Kidney (tissue), 13 donors: ENCODE measurements at regions not wholly inside any gene's neighbourhood (a gene's known extent, or its start where the extent isn't known, plus 50 kb on each side); places are given as distances from the start of the nearest gene placed in this dataset.

Experiments
- DNase-seq, 5 donors: peaks; one replicate each; pipeline ENCODE4 v3.0.0-alpha.2; 2013 to 2020
- FAIRE-seq: peaks from 2 replicates; lab custom pipeline; 2012; peaks lifted over from hg19 to GRCh38; lab: Jason Lieb, UNC
- H3K27ac ChIP-seq, 2 donors: one replicate each; pipeline ENCODE4 v1.7.0; 2013; ENCODE audit warnings: low read depth in 2 of 2, low read length in 2 of 2, inconsistent platforms in 1 of 2
- H3K27me3 ChIP-seq: one replicate; pipeline ENCODE4 v1.7.1; 2013; ENCODE audit warnings: low read length, inconsistent platforms; ENCODE audit not compliant: control insufficient read depth, insufficient read depth
- H3K36me3 ChIP-seq, 3 donors: one replicate each; pipeline versions ENCODE4 v1.7.0 to v1.7.1; 2013; ENCODE audit warnings: low read length in 3 of 3, control low read depth in 1 of 3, inconsistent platforms in 1 of 3; ENCODE audit not compliant: insufficient read depth in 3 of 3, control insufficient read depth in 2 of 3
- H3K4me1 ChIP-seq, 3 donors: one replicate each; pipeline versions ENCODE4 v1.7.0 to v1.7.1; 2013; ENCODE audit warnings: low read length in 3 of 3, inconsistent platforms in 1 of 3, low read depth in 1 of 3; ENCODE audit not compliant: control insufficient read depth in 2 of 3, insufficient read depth in 2 of 3
- H3K4me3 ChIP-seq, 3 donors: one replicate each; pipeline versions ENCODE4 v1.7.0 to v1.8.1; 2013; ENCODE audit warnings: low read length in 3 of 3, control low read depth in 1 of 3, inconsistent platforms in 1 of 3
- H3K9ac ChIP-seq, 3 donors: one replicate each; pipeline versions ENCODE4 v1.7.0 to v1.7.1; 2013; ENCODE audit warnings: low read length in 3 of 3, control low read depth in 1 of 3, inconsistent platforms in 1 of 3
- H3K9me3 ChIP-seq, 3 donors: one replicate each; pipeline versions ENCODE4 v1.7.0 to v1.7.1; 2013; ENCODE audit warnings: low read length in 3 of 3, control low read depth in 1 of 3, inconsistent platforms in 1 of 3; ENCODE audit not compliant: control insufficient read depth in 2 of 3, insufficient read depth in 1 of 3
- intact Hi-C: fragments of 100-400 bp; cut with DNase I; formaldehyde crosslinking; loops from one replicate; pipeline ENCODE4 v1.11.1; 2022
- TF ChIP-seq, protein P1 (sequence below): IDR thresholded peaks from 3 replicates; pipeline ENCODE4 v1.5.1; 2012; ENCODE audit warnings: mild to moderate bottlenecking, moderate library complexity, borderline replicate concordance; ENCODE audit not compliant: insufficient read depth; ENCODE audit errors: extremely low read depth
- donor health status: control.
- donor health status: control.
- donor health status: control.
- donor health status: control.
- donor health status: control.
- donor health status: DM: yes; HTN: yes; CAD: no.
- donor health status: Normal renal cell carcinoma (clear cell type).

GRCh38 chr12:25792031-25792430 is 166.5 kb upstream of the RASSF8 start:
- Histone ChIP-seq H3K9ac (no peak overlapping the region), H3K4me3 (no peak overlapping the region), H3K36me3 (no peaks in the 10 kb centered on the region), H3K27ac (no peak overlapping the region), H3K4me1 (no peaks in the 10 kb centered on the region), H3K9me3 (no peaks in the 10 kb centered on the region), H3K27me3 (no peaks in the 10 kb centered on the region)
- FAIRE-seq (no peak), DNase-seq (no peak)
- intact Hi-C loops, result no loop called here
- TF ChIP-seq, protein P1, sequence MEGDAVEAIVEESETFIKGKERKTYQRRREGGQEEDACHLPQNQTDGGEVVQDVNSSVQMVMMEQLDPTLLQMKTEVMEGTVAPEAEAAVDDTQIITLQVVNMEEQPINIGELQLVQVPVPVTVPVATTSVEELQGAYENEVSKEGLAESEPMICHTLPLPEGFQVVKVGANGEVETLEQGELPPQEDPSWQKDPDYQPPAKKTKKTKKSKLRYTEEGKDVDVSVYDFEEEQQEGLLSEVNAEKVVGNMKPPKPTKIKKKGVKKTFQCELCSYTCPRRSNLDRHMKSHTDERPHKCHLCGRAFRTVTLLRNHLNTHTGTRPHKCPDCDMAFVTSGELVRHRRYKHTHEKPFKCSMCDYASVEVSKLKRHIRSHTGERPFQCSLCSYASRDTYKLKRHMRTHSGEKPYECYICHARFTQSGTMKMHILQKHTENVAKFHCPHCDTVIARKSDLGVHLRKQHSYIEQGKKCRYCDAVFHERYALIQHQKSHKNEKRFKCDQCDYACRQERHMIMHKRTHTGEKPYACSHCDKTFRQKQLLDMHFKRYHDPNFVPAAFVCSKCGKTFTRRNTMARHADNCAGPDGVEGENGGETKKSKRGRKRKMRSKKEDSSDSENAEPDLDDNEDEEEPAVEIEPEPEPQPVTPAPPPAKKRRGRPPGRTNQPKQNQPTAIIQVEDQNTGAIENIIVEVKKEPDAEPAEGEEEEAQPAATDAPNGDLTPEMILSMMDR, result no peak

DNA sequence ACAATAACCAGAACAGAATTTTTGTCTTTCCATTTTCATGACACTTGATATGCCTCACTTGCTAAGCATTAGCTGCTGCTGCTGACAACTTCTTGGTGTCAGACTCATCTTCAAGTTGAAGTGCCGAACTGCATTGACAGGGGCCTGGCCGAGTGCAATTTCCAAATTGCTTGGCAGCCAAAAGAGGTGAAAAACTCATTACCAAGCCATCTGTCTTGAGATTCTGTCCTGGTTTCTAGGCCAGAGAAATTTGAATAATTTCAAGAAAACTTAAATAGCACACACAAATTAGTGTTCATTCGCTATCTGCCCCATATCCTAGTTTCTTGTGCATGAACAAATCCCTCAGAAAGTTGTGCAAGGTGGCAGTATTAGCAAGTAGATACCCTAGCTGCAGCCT is 165.3 kb upstream of the RASSF8 start:
- TF ChIP-seq, protein P1, result no peak
- intact Hi-C loops, result no loop called here
- DNase-seq, result no peak

DNA sequence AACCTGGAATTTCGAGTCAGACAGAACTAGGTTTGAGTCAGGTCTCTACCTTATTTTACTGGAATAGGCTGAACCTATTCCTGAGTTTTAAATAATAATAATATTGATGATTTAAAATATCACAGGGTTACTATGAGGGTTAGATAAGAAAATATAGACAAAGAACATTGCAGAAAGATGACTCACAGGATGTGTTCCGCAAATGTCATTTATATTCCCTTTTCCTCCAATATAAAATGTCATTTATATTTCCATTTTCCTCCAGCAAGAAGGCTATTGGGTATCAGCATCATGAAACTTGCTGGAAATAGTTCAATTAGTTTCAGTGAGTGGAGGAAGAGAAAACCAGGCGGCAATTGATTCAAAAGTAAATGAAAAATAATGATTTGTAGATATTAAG is 163.9 kb upstream of the RASSF8 start:
- Histone ChIP-seq H3K4me1 (no peaks in the 10 kb centered on the region), H3K27me3 (no peaks in the 10 kb centered on the region), H3K4me3 (no peak overlapping the region), H3K27ac (no peak overlapping the region), H3K36me3 (no peaks in the 10 kb centered on the region), H3K9ac (no peak overlapping the region), H3K9me3 (no peaks in the 10 kb centered on the region)
- TF ChIP-seq, protein P1, result no peak
- DNase-seq (no peak), FAIRE-seq (no peak)
- intact Hi-C loops, result no loop called here

More for the DNA sequence above, 165.3 kb upstream of the RASSF8 start:
- Histone ChIP-seq H3K27ac (no peak overlapping the region), H3K9ac (no peak overlapping the region), H3K36me3 (no peaks in the 10 kb centered on the region), H3K27me3 (no peaks in the 10 kb centered on the region), H3K4me1 (no peaks in the 10 kb centered on the region), H3K9me3 (no peaks in the 10 kb centered on the region), H3K4me3 (no peak overlapping the region)
- FAIRE-seq, result no peak

DNA sequence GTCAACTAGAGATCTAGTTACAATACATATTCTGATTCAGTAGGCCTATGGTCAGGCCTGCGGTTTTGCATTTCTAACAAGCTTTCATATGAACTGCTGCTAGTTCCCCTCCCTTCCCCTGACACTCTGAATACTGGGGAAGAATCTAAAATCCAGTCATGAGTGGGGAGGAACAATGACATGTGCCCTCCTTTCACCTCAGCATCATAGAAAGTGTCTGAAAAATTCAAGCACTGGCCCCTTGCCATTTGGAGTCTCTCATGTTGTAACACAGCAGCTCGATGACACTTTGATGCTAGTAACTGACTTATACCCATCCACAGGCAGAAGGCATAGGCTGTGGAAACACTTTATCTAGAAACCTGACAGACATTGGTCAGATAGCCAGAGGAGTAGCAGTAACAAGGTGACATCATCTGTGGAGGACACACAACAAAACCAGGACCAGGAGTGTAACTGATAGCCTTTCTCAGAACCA is 161.9 kb upstream of the RASSF8 start:
- no peak overlapping the region for H3K4me3 ChIP-seq
- intact Hi-C loops, result no loop called here
- TF ChIP-seq, protein P1, result no peak
- no peak overlapping the region for H3K9ac ChIP-seq
- no peak overlapping the region for H3K27ac ChIP-seq
- H3K9me3 ChIP-seq, result no peaks in the 10 kb centered on the region
- H3K27me3 ChIP-seq, result no peaks in the 10 kb centered on the region
- DNase-seq (no peak), FAIRE-seq (no peak)
- no peaks in the 10 kb centered on the region for H3K4me1 ChIP-seq
- no peaks in the 10 kb centered on the region for H3K36me3 ChIP-seq
